ENCODE measurements at regions not wholly inside any gene's neighbourhood (a gene's known extent, or its start where the extent isn't known, plus 50 kb on each side); places are given as distances from the start of the nearest gene placed in this dataset.

DNA sequence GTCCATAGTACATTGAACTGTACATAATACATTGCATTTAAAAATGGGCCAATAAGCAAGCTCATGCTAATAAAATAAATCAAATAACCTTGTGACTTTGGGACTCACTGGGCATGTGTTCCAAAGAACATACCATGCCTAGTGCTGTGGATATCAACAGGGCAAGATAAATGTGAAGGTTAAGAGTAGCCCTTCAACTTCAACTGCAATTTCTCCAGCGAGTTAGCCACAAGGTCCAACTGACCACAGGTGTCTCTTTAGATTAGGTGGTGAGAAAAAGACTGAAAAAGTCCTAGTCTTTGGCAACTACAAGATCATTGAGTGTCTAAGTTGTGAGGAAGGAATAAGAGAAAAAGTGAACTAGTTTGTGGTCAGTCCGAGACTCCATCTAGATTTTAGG, 78.3 kb upstream of the ATP11B start:
- no peak for TF ChIP-seq POLR2A (IDR thresholded peaks at IDR 0.05; ENCODE audit: low read depth, low read length)
- TF ChIP-seq, protein P1, sequence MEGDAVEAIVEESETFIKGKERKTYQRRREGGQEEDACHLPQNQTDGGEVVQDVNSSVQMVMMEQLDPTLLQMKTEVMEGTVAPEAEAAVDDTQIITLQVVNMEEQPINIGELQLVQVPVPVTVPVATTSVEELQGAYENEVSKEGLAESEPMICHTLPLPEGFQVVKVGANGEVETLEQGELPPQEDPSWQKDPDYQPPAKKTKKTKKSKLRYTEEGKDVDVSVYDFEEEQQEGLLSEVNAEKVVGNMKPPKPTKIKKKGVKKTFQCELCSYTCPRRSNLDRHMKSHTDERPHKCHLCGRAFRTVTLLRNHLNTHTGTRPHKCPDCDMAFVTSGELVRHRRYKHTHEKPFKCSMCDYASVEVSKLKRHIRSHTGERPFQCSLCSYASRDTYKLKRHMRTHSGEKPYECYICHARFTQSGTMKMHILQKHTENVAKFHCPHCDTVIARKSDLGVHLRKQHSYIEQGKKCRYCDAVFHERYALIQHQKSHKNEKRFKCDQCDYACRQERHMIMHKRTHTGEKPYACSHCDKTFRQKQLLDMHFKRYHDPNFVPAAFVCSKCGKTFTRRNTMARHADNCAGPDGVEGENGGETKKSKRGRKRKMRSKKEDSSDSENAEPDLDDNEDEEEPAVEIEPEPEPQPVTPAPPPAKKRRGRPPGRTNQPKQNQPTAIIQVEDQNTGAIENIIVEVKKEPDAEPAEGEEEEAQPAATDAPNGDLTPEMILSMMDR (IDR thresholded peaks at IDR 0.05; ENCODE audit: extremely low read depth in 1 of 2, insufficient read depth in 1 of 2, low read depth in 1 of 2, low read length in 2 of 2) = no peak
- TF ChIP-seq MYC (IDR thresholded peaks at IDR 0.05; ENCODE audit: low read depth, low read length) = no peak
- TF ChIP-seq JUN (IDR thresholded peaks at IDR 0.05; ENCODE audit: borderline replicate concordance, insufficient read depth, insufficient read length, low read depth) = no peak
- TF ChIP-seq EZH2 (IDR thresholded peaks at IDR 0.05; ENCODE audit: borderline replicate concordance, low read depth, low read length, severe bottlenecking) = no peak
- no peak for TF ChIP-seq GATA2 (IDR thresholded peaks at IDR 0.05; ENCODE audit: insufficient read depth, insufficient read length, low read depth, low read length)
- TF ChIP-seq POLR2AphosphoS5 (IDR thresholded peaks at IDR 0.05; ENCODE audit: insufficient read depth, low read depth, low read length) = no peak
